HG02610 (cell line): ENCODE measurements at regions not wholly inside any gene's neighbourhood (a gene's known extent, or its start where the extent isn't known, plus 50 kb on each side); places are given as distances from the start of the nearest gene placed in this dataset.

ENCODE experiments used
- ATAC-seq: cut with Tn5 transposase; IDR thresholded peaks from one replicate; pipeline ENCODE4 v1.9.1; 2021; ENCODE audit warnings: mild to moderate bottlenecking, moderate library complexity; ENCODE audit not compliant: unreplicated experiment

- ATAC-seq = no peak
Observed at GRCh38 chr10:3287572-3288445, 115.2 kb upstream of the PITRM1 start.

DNA sequence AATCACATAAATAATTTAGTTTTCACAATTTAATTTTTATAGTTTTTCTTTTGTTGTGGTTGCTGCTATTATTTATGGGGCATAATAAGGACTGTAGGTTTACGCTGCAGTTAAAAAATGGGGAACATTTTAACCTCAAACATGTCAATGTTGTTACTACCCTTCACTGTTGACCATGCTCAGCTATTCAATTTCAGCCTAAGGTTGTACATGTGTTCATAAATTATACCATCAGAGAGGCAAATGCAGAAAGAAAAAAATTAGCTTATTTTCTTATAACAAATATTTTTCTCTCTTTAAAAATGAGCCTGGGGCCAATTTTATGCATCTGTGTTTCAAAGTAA lies 110.1 kb upstream of the PITRM1 start:
- ATAC-seq = no peak

- no peak for ATAC-seq
Observed at GRCh38 chr10:3281941-3282673, 109.5 kb upstream of the PITRM1 start.

DNA sequence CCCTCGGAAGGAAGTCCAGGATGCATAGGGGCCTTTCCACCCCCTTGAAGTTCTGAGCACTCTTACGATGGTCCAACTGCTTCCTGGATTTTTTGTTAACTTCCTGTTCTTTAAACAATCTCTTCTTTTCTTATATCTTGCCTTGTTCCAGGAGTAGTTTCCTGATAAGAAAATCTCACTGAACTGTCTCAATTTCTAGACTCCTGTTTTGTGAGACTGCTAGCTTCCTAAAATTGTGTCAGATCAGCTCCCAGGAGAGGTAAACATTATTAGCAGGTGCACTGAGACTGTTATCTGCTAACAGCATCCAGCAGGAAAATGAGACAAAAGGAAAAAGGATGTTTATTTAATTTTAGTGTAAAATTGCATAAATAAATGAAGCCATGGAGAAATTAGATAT lies 106.2 kb upstream of the PITRM1 start:
- no peak for ATAC-seq

DNA sequence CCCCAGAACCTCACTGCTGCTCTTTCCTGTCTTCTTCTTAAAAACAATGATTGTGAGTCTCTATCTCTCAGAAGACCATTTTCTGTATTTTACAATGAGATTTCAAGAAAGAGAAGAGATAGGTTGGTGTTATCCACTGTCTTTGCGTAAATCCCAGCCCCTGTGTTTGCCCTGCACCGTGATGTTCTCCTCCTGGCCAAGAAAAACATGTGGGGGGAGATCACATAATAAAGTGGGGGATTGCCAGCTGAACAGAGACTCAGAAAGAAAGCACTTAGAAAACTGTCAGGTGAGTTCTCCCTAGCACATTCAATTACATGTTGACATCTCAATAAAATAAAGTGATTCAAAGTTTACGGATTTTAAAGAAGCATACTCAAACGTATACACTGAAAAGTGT lies 105.0 kb upstream of the PITRM1 start:
- ATAC-seq = no peak

DNA sequence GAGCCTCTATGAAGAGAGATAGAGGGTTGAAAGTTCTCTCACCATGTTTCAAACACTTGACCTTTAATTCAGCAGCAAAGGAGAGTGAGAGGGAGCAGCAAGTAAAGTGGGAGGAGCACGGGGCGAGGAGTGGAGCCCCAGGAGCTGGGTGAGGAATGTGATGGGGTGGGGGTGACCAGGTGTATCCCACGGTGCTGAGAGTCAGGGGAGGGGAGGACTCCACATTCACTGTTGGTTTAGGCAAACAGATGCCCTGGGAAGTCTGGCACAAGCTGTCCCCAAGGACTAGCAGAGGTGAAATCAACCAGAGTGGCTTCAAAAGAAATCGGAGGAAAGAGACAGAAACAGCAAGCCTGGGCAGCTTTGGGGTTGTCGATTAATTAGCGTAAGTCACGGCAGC lies 101.8 kb upstream of the PITRM1 start:
- ATAC-seq = no peak

GRCh38 chr10:3273966-3274365 lies 101.4 kb upstream of the PITRM1 start:
- ATAC-seq = no peak

DNA sequence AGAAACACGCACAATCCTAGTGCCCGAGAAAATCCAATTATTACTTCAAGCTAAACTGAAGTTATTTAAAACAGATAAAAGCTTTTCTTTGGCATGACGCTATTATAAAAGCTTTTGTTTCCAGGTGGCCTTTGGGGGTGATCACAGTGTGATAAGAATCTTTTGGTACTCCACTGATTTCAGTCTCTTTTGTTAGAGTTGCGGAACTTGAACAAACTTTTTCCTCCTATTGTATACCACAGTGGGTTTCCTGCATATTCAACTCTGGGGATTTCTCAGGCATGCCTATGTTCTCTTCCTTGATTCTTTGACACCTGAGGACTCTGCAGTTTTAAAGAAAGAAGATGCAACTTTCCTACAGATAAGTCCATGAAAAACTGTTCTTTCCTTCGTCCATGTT lies 99.7 kb upstream of the PITRM1 start:
- ATAC-seq = no peak

GRCh38 chr10:3271354-3272115 lies 99.0 kb upstream of the PITRM1 start:
- no peak for ATAC-seq

- no peak for ATAC-seq
Observed at GRCh38 chr10:3270577-3271316, 98.2 kb upstream of the PITRM1 start.

GRCh38 chr10:3268025-3268424 lies 95.4 kb upstream of the PITRM1 start:
- no peak for ATAC-seq

DNA sequence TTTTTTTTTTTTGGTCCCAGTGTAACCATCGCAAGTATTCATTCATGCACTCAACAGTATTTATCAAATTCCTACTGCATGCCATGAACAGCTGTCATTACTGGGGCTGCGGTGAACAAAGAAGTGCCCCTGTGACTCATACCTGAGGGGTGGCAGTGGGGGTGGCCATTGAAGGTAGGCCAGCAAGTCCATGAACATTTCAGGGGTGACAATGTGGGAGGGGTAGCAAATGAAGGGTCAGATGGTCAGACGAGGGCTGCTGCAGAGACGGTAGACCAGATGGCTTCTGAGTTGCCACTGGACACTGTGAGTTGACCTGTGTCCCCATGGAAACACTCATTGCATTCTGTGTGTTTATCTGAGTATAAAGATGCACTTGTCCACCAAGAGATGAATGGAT lies 92.5 kb upstream of the PITRM1 start:
- no peak for ATAC-seq

DNA sequence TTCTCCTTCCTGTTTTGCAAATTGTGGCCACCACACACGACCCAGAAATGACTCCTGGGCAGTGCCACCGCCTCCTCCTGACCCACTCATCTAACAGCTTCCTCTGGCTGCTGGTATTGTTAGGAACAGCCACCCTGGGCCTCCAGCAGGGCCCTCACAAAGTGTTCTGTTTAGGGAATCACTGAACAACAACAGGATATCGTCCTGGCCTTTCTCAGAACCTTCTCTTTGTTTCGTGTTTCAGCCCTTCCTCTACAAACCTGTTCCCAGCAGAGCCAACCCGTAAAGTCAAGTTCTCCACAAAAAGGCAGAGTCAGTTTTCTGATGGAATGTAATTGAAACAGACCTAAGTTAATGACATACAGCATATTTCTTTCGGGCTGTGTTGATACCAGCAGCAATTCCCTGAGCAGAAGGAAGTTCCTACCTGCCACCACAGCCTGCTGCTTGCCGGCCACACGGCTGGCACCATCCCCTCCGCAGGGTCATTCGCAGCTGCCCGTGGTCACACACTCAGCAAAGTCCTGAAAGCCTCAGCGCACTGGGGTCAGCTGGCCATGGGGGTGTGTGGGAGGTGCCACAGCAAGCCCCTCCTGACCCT lies 91.7 kb upstream of the PITRM1 start:
- ATAC-seq = no peak

GRCh38 chr10:3263747-3264146 lies 91.2 kb upstream of the PITRM1 start:
- no peak for ATAC-seq

- ATAC-seq = no peak
Observed at GRCh38 chr10:3263082-3263481, 90.5 kb upstream of the PITRM1 start.

DNA sequence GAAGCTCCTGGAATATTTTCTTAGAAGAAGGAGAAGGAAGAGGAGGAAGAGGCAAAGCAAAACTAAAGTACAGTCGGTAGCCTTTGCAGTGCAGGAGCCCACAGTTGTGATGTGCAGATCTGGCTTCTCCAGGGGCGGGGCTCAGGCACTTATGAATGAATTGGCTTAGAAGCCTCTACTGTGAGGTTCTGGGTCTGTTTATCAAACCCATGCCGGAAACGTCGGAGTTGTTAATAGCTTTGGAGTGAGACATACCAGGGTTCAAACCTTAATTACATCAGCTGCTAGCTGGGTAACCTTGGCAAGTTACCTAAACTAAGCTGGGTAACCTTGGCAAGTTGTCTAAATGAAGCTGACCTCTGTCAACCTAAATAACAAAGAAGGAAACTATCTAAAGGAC lies 89.3 kb upstream of the PITRM1 start:
- ATAC-seq = no peak

DNA sequence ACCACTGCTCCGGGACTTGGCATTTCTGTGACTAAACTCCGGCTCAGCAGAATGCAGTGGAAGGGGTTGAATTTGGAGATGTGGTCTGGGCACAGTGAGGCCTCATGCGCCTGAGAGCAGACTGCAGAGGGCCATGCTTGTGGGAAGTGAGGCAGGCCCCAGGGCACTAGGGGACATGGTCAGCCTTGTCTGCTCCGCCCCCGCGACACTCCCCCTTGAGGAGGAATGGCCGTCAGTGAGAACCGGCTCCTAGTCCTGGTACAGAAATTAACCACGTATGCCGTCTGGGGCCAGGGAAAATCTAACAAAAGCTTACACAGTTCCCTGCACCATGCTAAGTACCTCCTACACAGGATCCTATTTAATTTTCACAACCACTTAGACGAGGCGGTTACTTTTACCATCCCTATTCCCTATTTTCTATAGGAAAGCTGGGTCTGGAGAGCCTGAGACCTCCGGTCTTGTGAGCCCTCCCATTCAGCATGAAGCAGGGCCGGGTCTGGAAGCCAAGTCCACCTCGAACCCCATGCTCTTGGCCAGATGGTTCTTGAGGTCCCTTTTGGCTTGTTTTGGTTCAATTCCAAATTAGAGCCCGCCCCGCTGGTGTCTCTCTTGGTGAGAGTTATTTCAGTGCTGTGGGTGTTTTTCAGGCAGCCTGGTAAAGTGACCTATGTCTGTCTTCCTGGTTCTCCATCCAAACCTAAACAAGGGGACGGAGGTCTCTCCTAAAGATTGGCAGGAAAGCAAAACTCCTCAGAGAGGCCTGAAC lies 87.7 kb upstream of the PITRM1 start:
- no peak for ATAC-seq

- ATAC-seq = no peak
Observed at GRCh38 chr10:3259499-3259898, 86.9 kb upstream of the PITRM1 start.

DNA sequence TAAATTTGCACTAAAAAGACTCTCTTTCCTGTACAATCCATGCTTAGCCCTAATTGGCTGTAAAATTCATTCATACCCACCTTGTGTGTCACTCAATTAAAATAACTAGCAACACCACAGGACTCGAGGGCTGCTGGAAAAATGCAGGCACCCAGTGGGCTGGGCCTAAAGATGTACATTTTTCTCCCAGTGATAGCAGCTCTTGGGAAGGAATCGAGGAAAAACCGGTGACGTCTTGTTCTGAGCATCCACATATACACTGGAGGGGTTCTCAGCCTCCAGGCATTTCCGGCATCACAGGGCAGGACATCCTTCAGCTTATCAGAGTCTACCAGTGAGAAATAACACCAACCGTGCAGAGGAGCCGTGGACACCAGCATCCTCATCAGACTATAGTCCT lies 85.8 kb upstream of the PITRM1 start:
- no peak for ATAC-seq

- ATAC-seq = no peak
Observed at GRCh38 chr10:3255616-3256015, 83.0 kb upstream of the PITRM1 start.
